Activated CD4-positive, alpha-beta memory T cell treated with anti-CD3 and anti-CD28 coated beads for 36 hours (primary cell): ENCODE measurements at regions not wholly inside any gene's neighbourhood (a gene's known extent, or its start where the extent isn't known, plus 50 kb on each side); places are given as distances from the start of the nearest gene placed in this dataset.

Source experiments
- CTCF ChIA-PET: fragments of 350-600 bp; sonication (Branson Sonifier 250); formaldehyde crosslinking; loops from one replicate; lab custom pipeline; 2021; ENCODE audit warnings: antibody characterized with exemption, inconsistent platforms; lab: Charles Lee
- POLR2A ChIA-PET: fragments of 350-600 bp; sonication (Branson Sonifier 250); formaldehyde crosslinking; loops from one replicate; lab custom pipeline; 2021; ENCODE audit warnings: antibody characterized with exemption; lab: Charles Lee
- DNase-seq: peaks from one replicate; pipeline ENCODE4 v3.0.0-alpha.2; 2020
- H3K27ac Mint-ChIP-seq: one replicate; pipeline ENCODE4 v1.8.0; 2021; ENCODE audit warnings: mixed read lengths
- H3K27me3 Mint-ChIP-seq: one replicate; pipeline ENCODE4 v1.8.0; 2021; ENCODE audit warnings: mixed read lengths
- H3K36me3 Mint-ChIP-seq: one replicate; pipeline ENCODE4 v1.8.0; 2021; ENCODE audit warnings: mixed read lengths
- H3K4me1 Mint-ChIP-seq: one replicate; pipeline ENCODE4 v1.8.0; 2021; ENCODE audit warnings: low read depth, mixed read lengths
- H3K4me3 Mint-ChIP-seq: one replicate; pipeline ENCODE4 v1.8.0; 2021; ENCODE audit warnings: mild to moderate bottlenecking, mixed read lengths
- H3K9me3 Mint-ChIP-seq: one replicate; pipeline ENCODE4 v1.8.0; 2021; ENCODE audit warnings: mixed read lengths
- intact Hi-C: fragments of 100-400 bp; cut with micrococcal nuclease; formaldehyde crosslinking; loops from one replicate; pipeline ENCODE4 v1.15.1; 2023

- POLR2A ChIA-PET = no interaction called here
- intact Hi-C loops = no loop called here
- no peak overlapping the region for H3K27ac Mint-ChIP-seq
- no peaks in the 10 kb centered on the region for H3K36me3 Mint-ChIP-seq
- DNase-seq = no peak
- no peaks in the 10 kb centered on the region for H3K4me1 Mint-ChIP-seq
- no peaks in the 10 kb centered on the region for H3K9me3 Mint-ChIP-seq
- no peak overlapping the region for H3K4me3 Mint-ChIP-seq
- CTCF ChIA-PET = no interaction called here
- no peaks in the 10 kb centered on the region for H3K27me3 Mint-ChIP-seq
Observed at GRCh38 chr15:27669641-27670040, 429.5 kb downstream of the OCA2 start.

GRCh38 chr15:27668471-27669220 lies 430.5 kb downstream of the OCA2 start:
- no peak overlapping the region for H3K4me3 Mint-ChIP-seq
- intact Hi-C loops = no loop called here
- no peaks in the 10 kb centered on the region for H3K27me3 Mint-ChIP-seq
- H3K27ac Mint-ChIP-seq = no peak overlapping the region
- CTCF ChIA-PET = no interaction called here
- no peaks in the 10 kb centered on the region for H3K36me3 Mint-ChIP-seq
- H3K9me3 Mint-ChIP-seq = no peaks in the 10 kb centered on the region
- POLR2A ChIA-PET = no interaction called here
- no peak for DNase-seq
- H3K4me1 Mint-ChIP-seq = no peaks in the 10 kb centered on the region

- Mint-ChIP-seq H3K4me3 (no peak overlapping the region), H3K36me3 (no peaks in the 10 kb centered on the region), H3K9me3 (no peaks in the 10 kb centered on the region), H3K4me1 (no peaks in the 10 kb centered on the region), H3K27ac (no peak overlapping the region), H3K27me3 (no peaks in the 10 kb centered on the region)
- no peak for DNase-seq
- POLR2A ChIA-PET = interaction anchor here (0.8 kb wide), 1 partner anchor 108 kb away, joined by 4 read pairs; no protein-coding TSS in a partner anchor
- intact Hi-C loops = no loop called here
- CTCF ChIA-PET = no interaction called here
Observed at GRCh38 chr15:27665002-27665401, 434.1 kb downstream of the OCA2 start.

- ChIA-PET POLR2A (no interaction called here), CTCF (no interaction called here)
- Mint-ChIP-seq H3K27me3 (no peaks in the 10 kb centered on the region), H3K9me3 (no peaks in the 10 kb centered on the region), H3K4me1 (no peaks in the 10 kb centered on the region), H3K4me3 (no peak overlapping the region), H3K27ac (no peak overlapping the region), H3K36me3 (no peaks in the 10 kb centered on the region)
- no peak for DNase-seq
- intact Hi-C loops = no loop called here
Observed at GRCh38 chr15:27662892-27663291, 436.2 kb downstream of the OCA2 start.

GRCh38 chr15:27660676-27661075 lies 438.4 kb downstream of the OCA2 start:
- Mint-ChIP-seq H3K36me3 (no peaks in the 10 kb centered on the region), H3K9me3 (peaks cover 4% of the 10 kb centered on the region), H3K27me3 (no peaks in the 10 kb centered on the region), H3K27ac (no peak overlapping the region), H3K4me3 (no peak overlapping the region), H3K4me1 (no peaks in the 10 kb centered on the region)
- intact Hi-C loops = no loop called here
- ChIA-PET CTCF (no interaction called here), POLR2A (no interaction called here)
- no peak for DNase-seq

- Mint-ChIP-seq H3K27ac (no peak overlapping the region), H3K4me1 (no peaks in the 10 kb centered on the region), H3K36me3 (no peaks in the 10 kb centered on the region), H3K4me3 (no peak overlapping the region), H3K27me3 (no peaks in the 10 kb centered on the region), H3K9me3 (peaks cover 11% of the 10 kb centered on the region)
- CTCF ChIA-PET = no interaction called here
- no peak for DNase-seq
- POLR2A ChIA-PET = no interaction called here
- intact Hi-C loops = no loop called here
Observed at GRCh38 chr15:27656296-27656987, 442.7 kb downstream of the OCA2 start.

- H3K4me3 Mint-ChIP-seq = no peak overlapping the region
- POLR2A ChIA-PET = no interaction called here
Observed at GRCh38 chr15:27655056-27655455, 444.1 kb downstream of the OCA2 start.

GRCh38 chr15:27650244-27650643 lies 448.9 kb downstream of the OCA2 start:
- ChIA-PET POLR2A (no interaction called here), CTCF (no interaction called here)
- Mint-ChIP-seq H3K27ac (no peak overlapping the region), H3K4me3 (no peak overlapping the region), H3K36me3 (no peaks in the 10 kb centered on the region), H3K27me3 (no peaks in the 10 kb centered on the region), H3K9me3 (peaks cover 12% of the 10 kb centered on the region), H3K4me1 (no peaks in the 10 kb centered on the region)
- DNase-seq = no peak
- intact Hi-C loops = no loop called here

More at GRCh38 chr15:27655056-27655455, 444.1 kb downstream of the OCA2 start:
- no peak overlapping the region for H3K27ac Mint-ChIP-seq
- no peaks in the 10 kb centered on the region for H3K4me1 Mint-ChIP-seq
- H3K9me3 Mint-ChIP-seq = peaks cover 11% of the 10 kb centered on the region
- H3K27me3 Mint-ChIP-seq = no peaks in the 10 kb centered on the region
- intact Hi-C loops = no loop called here
- no peak for DNase-seq
- H3K36me3 Mint-ChIP-seq = no peaks in the 10 kb centered on the region
- CTCF ChIA-PET = no interaction called here

GRCh38 chr15:27648359-27648758 lies 450.8 kb downstream of the OCA2 start:
- POLR2A ChIA-PET = no interaction called here
- CTCF ChIA-PET = no interaction called here
- H3K4me1 Mint-ChIP-seq = no peaks in the 10 kb centered on the region
- H3K27ac Mint-ChIP-seq = no peak overlapping the region
- peaks cover 15% of the 10 kb centered on the region for H3K9me3 Mint-ChIP-seq
- H3K27me3 Mint-ChIP-seq = no peaks in the 10 kb centered on the region
- H3K36me3 Mint-ChIP-seq = no peaks in the 10 kb centered on the region
- no peak for DNase-seq
- no peak overlapping the region for H3K4me3 Mint-ChIP-seq
- intact Hi-C loops = no loop called here

- CTCF ChIA-PET = no interaction called here
- Mint-ChIP-seq H3K4me3 (no peak overlapping the region), H3K4me1 (no peaks in the 10 kb centered on the region), H3K27ac (no peak overlapping the region), H3K36me3 (no peaks in the 10 kb centered on the region), H3K27me3 (no peaks in the 10 kb centered on the region), H3K9me3 (peaks cover 31% of the 10 kb centered on the region)
- intact Hi-C loops = no loop called here
- POLR2A ChIA-PET = no interaction called here
- no peak for DNase-seq
Observed at GRCh38 chr15:27646531-27646930, 452.6 kb downstream of the OCA2 start.

- intact Hi-C loops = no loop called here
- Mint-ChIP-seq H3K27me3 (no peaks in the 10 kb centered on the region), H3K36me3 (no peaks in the 10 kb centered on the region), H3K4me3 (no peak overlapping the region), H3K4me1 (no peaks in the 10 kb centered on the region), H3K9me3 (peaks cover 34% of the 10 kb centered on the region), H3K27ac (no peak overlapping the region)
- ChIA-PET POLR2A (no interaction called here), CTCF (no interaction called here)
- DNase-seq = no peak
Observed at GRCh38 chr15:27645672-27646071, 453.4 kb downstream of the OCA2 start.

- Mint-ChIP-seq H3K27ac (no peak overlapping the region), H3K27me3 (no peaks in the 10 kb centered on the region), H3K9me3 (peaks cover 42% of the 10 kb centered on the region), H3K4me1 (no peaks in the 10 kb centered on the region), H3K4me3 (no peak overlapping the region), H3K36me3 (no peaks in the 10 kb centered on the region)
- intact Hi-C loops = no loop called here
- no peak for DNase-seq
- CTCF ChIA-PET = no interaction called here
- POLR2A ChIA-PET = no interaction called here
Observed at GRCh38 chr15:27642981-27643380, 456.1 kb downstream of the OCA2 start.

GRCh38 chr15:27639595-27639994 lies 459.5 kb downstream of the OCA2 start:
- H3K4me3 Mint-ChIP-seq = no peak overlapping the region
- ChIA-PET CTCF (no interaction called here), POLR2A (no interaction called here)
- H3K27me3 Mint-ChIP-seq = no peaks in the 10 kb centered on the region
- H3K27ac Mint-ChIP-seq = no peak overlapping the region
- no peaks in the 10 kb centered on the region for H3K36me3 Mint-ChIP-seq
- H3K9me3 Mint-ChIP-seq = peaks cover 41% of the 10 kb centered on the region
- intact Hi-C loops = no loop called here
- H3K4me1 Mint-ChIP-seq = no peaks in the 10 kb centered on the region
- no peak for DNase-seq
